ENCODE measurements at regions not wholly inside any gene's neighbourhood (a gene's known extent, or its start where the extent isn't known, plus 50 kb on each side); places are given as distances from the start of the nearest gene placed in this dataset.

DNA sequence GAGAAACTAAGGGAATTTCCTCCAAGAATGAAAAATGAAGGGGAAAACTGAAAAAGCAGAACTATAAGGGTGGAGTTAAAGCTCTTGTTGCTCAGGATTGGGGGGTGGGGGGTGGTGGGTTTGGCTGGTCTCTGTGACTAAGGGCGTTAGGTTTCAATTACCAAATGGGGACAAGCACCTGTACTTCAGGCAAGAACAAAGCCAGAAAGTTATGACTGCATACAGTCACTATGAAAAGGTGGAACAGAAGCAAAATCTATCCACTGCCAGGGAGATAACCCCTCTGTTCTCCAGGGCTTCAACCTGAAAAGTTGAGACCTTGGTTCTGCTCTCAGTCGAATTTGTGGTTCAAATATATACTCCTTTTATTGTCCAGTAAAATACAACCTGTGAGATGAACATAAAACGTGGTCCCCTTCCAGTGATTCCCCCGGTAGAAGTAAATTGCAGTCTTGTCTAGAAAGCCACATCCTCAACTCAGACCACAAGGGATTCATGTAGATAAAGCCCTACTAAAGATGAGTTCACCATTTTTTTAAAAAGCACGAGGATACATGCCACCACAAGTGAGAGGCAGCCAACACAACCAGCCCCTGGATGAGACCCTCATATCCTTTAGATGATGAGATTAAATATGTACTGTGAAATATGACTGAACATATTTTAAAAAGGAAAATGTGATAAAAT, 257.1 kb upstream of the RPS6KA3 start:
- ChIA-PET POLR2A (no interaction called here), CTCF (no interaction called here), RAD21 (ENCODE audit: low non-redundant PET in 1 of 2, low total read pairs in 2 of 2, uncharacterized antibody in 2 of 2, unreplicated experiment in 2 of 2) (no interaction called here)
- Histone ChIP-seq H3K4me3 (replicated peaks in 1 of 2; ENCODE audit: low read depth in 1 of 2, low read length in 2 of 2) (no peak overlapping the region), H3K4me1 (ENCODE audit: control insufficient read depth in 1 of 2, insufficient read depth in 2 of 2, low read length in 2 of 2) (peaks cover 0 to 11% of the 10 kb centered on the region in 2 experiments; a peak in 2 of 4 replicates), H3K4me2 (ENCODE audit: low read length) (no peak overlapping the region), H3K9ac (ENCODE audit: low read length) (no peak overlapping the region), H3K27ac (ENCODE audit: low read depth, low read length) (no peak overlapping the region), H3K9me3 (ENCODE audit: control insufficient read depth in 1 of 2, insufficient read depth in 1 of 2, low read depth in 1 of 2, low read length in 2 of 2) (no peaks in the 10 kb centered on the region), H3K27me3 (ENCODE audit: insufficient read depth, low read length) (no peaks in the 10 kb centered on the region), H3K79me2 (ENCODE audit: insufficient read depth, low read length) (no peaks in the 10 kb centered on the region), H3K36me3 (ENCODE audit: control insufficient read depth in 1 of 2, insufficient read depth in 2 of 2, low read length in 2 of 2) (no peaks in the 10 kb centered on the region), H2AFZ (ENCODE audit: low read depth, low read length, poor library complexity, severe bottlenecking) (peak overlapping the region; percentile 63), H3K9me2 (ENCODE audit: insufficient read depth) (no peaks in the 10 kb centered on the region), H4K20me1 (ENCODE audit: insufficient read depth) (no peaks in the 10 kb centered on the region)
- ATAC-seq (no peak), DNase-seq (ENCODE audit: low read depth, low spot score) (no peak)
- no TSS peak for BruUV-seq (replicated peaks)
- TF ChIP-seq, protein P1, sequence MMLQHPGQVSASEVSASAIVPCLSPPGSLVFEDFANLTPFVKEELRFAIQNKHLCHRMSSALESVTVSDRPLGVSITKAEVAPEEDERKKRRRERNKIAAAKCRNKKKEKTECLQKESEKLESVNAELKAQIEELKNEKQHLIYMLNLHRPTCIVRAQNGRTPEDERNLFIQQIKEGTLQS (IDR thresholded peaks at IDR 0.05) = no peak
- TF ChIP-seq POLR2AphosphoS5 (IDR thresholded peaks at IDR 0.05; ENCODE audit: low read depth, low read length) (no peak), EZH2phosphoT487 (IDR thresholded peaks at IDR 0.05; ENCODE audit: borderline replicate concordance) (no peak), CBX3 (IDR thresholded peaks at IDR 0.05; ENCODE audit: low read depth) (no peak), EGR1 (IDR thresholded peaks at IDR 0.05; ENCODE audit: low read depth) (no peak), TCF7L2 (IDR thresholded peaks at IDR 0.05; ENCODE audit: borderline replicate concordance, extremely low read depth, insufficient read depth, insufficient read length) (no peak), EZH2 (IDR thresholded peaks at IDR 0.05) (no peak), ZFX (IDR thresholded peaks at IDR 0.05) (no peak), SIN3A (IDR thresholded peaks at IDR 0.05; ENCODE audit: low read depth) (no peak), ZNF274 (IDR thresholded peaks at IDR 0.05; ENCODE audit: low read depth, low read length) (no peak), SP1 (IDR thresholded peaks at IDR 0.05; ENCODE audit: low read depth) (no peak), FOSL1 (IDR thresholded peaks at IDR 0.05; ENCODE audit: low read depth) (no peak), ELF1 (IDR thresholded peaks at IDR 0.05; ENCODE audit: borderline replicate concordance, low read depth) (no peak)
- TF ChIP-seq, protein P2, sequence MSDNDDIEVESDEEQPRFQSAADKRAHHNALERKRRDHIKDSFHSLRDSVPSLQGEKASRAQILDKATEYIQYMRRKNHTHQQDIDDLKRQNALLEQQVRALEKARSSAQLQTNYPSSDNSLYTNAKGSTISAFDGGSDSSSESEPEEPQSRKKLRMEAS (IDR thresholded peaks at IDR 0.05) = no peak
- TF ChIP-seq, protein P3, sequence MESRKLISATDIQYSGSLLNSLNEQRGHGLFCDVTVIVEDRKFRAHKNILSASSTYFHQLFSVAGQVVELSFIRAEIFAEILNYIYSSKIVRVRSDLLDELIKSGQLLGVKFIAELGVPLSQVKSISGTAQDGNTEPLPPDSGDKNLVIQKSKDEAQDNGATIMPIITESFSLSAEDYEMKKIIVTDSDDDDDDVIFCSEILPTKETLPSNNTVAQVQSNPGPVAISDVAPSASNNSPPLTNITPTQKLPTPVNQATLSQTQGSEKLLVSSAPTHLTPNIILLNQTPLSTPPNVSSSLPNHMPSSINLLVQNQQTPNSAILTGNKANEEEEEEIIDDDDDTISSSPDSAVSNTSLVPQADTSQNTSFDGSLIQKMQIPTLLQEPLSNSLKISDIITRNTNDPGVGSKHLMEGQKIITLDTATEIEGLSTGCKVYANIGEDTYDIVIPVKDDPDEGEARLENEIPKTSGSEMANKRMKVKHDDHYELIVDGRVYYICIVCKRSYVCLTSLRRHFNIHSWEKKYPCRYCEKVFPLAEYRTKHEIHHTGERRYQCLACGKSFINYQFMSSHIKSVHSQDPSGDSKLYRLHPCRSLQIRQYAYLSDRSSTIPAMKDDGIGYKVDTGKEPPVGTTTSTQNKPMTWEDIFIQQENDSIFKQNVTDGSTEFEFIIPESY (IDR thresholded peaks at IDR 0.05; ENCODE audit: extremely low read depth, insufficient replicate concordance, low read length) = no peak
- TF ChIP-seq, protein P4, sequence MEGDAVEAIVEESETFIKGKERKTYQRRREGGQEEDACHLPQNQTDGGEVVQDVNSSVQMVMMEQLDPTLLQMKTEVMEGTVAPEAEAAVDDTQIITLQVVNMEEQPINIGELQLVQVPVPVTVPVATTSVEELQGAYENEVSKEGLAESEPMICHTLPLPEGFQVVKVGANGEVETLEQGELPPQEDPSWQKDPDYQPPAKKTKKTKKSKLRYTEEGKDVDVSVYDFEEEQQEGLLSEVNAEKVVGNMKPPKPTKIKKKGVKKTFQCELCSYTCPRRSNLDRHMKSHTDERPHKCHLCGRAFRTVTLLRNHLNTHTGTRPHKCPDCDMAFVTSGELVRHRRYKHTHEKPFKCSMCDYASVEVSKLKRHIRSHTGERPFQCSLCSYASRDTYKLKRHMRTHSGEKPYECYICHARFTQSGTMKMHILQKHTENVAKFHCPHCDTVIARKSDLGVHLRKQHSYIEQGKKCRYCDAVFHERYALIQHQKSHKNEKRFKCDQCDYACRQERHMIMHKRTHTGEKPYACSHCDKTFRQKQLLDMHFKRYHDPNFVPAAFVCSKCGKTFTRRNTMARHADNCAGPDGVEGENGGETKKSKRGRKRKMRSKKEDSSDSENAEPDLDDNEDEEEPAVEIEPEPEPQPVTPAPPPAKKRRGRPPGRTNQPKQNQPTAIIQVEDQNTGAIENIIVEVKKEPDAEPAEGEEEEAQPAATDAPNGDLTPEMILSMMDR (IDR thresholded peaks at IDR 0.05 in 2 of 3, conservative IDR thresholded peaks at IDR 0.05 in 1 of 3; ENCODE audit: borderline replicate concordance in 1 of 3, insufficient read depth in 1 of 3, low read depth in 2 of 3, low read length in 2 of 3) = no peak
- intact Hi-C loops (cut with micrococcal nuclease) = loop anchor here (10.0 kb wide), 2 partner anchors 269 to 1451 kb away; no protein-coding TSS in a partner anchor
